Activated naive CD8-positive, alpha-beta T cell treated with anti-CD3 and anti-CD28 coated beads for 36 hours (primary cell): ENCODE measurements at regions not wholly inside any gene's neighbourhood (a gene's known extent, or its start where the extent isn't known, plus 50 kb on each side); places are given as distances from the start of the nearest gene placed in this dataset.
"Not testable (repeated sequence)": the region's sequence is repeated elsewhere in the genome, so short reads cannot be mapped to it uniquely, and the experiment has no call there.

Experiments used
- DNase-seq: peaks from one replicate; pipeline ENCODE4 v3.0.0; 2021
- H3K27ac Mint-ChIP-seq: one replicate; pipeline ENCODE4 v1.8.0; 2022; ENCODE audit warnings: mild to moderate bottlenecking, moderate library complexity, mixed read lengths
- H3K27me3 Mint-ChIP-seq: one replicate; pipeline ENCODE4 v1.8.0; 2022; ENCODE audit warnings: mild to moderate bottlenecking, mixed read lengths
- H3K36me3 Mint-ChIP-seq: one replicate; pipeline ENCODE4 v1.8.0; 2021; ENCODE audit warnings: mild to moderate bottlenecking, mixed read lengths
- H3K4me1 Mint-ChIP-seq: one replicate; pipeline ENCODE4 v1.8.0; 2021; ENCODE audit warnings: mixed read lengths
- H3K4me3 Mint-ChIP-seq: one replicate; pipeline ENCODE4 v1.8.0; 2022; ENCODE audit warnings: mild to moderate bottlenecking, moderate library complexity, mixed read lengths
- H3K9me3 Mint-ChIP-seq: one replicate; pipeline ENCODE4 v1.8.0; 2022; ENCODE audit warnings: mixed read lengths

DNA sequence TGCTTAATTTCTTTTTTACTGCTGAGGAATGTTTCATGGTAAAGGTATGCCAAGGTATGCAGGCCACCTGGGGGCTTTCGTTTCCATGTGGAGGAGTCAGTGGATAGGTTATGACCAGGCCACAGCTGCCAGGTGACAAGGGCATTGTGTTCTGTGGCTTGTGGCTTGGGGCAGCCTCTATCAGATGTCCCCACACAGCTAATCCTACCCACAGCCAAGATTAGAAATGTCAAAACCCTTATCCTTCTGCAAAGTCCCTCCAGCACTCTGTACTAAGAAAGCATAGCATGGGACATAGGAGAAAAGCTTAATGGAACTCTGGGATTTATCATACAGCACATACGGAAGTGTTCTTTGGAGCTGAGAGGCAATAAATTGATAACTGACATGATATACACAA lies 171.2 kb upstream of the S1PR3 start:
- H3K27me3 Mint-ChIP-seq, result peaks cover 45% of the 10 kb centered on the region
- no peak for DNase-seq
- peaks cover 2% of the 10 kb centered on the region for H3K4me1 Mint-ChIP-seq
- H3K27ac Mint-ChIP-seq, result no peak overlapping the region
- H3K9me3 Mint-ChIP-seq, result no peaks in the 10 kb centered on the region
- no peak overlapping the region for H3K4me3 Mint-ChIP-seq
- H3K36me3 Mint-ChIP-seq, result no peaks in the 10 kb centered on the region

- Mint-ChIP-seq H3K27ac (no peak overlapping the region), H3K27me3 (peaks cover 49% of the 10 kb centered on the region), H3K4me3 (no peak overlapping the region), H3K9me3 (no peaks in the 10 kb centered on the region), H3K4me1 (peaks cover 2% of the 10 kb centered on the region), H3K36me3 (no peaks in the 10 kb centered on the region)
- no peak for DNase-seq
Observed at GRCh38 chr9:88821033-88821745, 170.1 kb upstream of the S1PR3 start.

GRCh38 chr9:88821746-88822106 lies 169.5 kb upstream of the S1PR3 start:
- Mint-ChIP-seq H3K9me3 (no peaks in the 10 kb centered on the region), H3K4me1 (peaks cover 2% of the 10 kb centered on the region), H3K4me3 (no peak overlapping the region), H3K27ac (no peak overlapping the region), H3K36me3 (no peaks in the 10 kb centered on the region), H3K27me3 (peaks cover 52% of the 10 kb centered on the region)
- DNase-seq, result no peak

DNA sequence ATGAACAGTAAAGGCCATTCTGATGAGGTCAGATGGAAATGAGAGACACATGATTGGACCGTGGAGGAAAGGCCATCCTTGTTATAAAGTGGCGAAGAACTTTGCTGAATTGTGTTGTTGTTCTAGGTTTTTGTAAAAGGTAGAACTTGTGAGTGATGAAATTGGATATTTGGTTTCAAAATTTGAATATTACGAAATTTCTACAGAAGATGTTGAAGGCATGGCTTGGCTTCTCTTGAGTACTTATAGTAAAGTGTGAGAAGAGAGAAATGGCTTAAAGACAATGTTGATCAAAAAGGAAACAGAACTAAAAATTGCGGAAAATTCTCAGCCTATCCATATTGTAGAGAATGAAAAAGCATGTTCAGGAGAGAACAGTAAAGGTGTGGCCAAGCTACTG lies 166.6 kb upstream of the S1PR3 start:
- Mint-ChIP-seq H3K27me3 (peaks cover 76% of the 10 kb centered on the region), H3K27ac (no peak overlapping the region), H3K4me3 (no peak overlapping the region), H3K4me1 (no peaks in the 10 kb centered on the region), H3K36me3 (no peaks in the 10 kb centered on the region), H3K9me3 (no peaks in the 10 kb centered on the region)
- no peak for DNase-seq

DNA sequence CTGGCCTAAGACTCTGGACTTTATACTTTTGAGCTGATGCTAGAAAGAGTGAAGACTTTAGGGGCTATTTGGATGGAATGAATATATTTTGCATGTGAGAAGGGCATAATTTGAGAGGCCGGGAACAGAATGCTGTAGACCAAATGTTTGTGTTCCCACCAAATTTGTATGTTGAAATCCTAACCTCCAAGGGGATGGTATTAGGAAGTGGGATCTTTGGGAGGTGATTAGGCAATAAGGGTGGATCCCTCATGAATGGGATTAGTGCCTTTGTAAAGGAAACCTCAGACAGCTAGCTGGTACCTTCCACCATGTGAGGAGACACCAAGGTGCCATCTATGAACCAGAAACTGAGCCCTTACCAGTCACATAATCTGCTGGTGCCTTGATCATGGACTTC lies 165.1 kb upstream of the S1PR3 start:
- H3K27me3 Mint-ChIP-seq, result peaks cover 91% of the 10 kb centered on the region

GRCh38 chr9:88826771-88827181 lies 164.5 kb upstream of the S1PR3 start:
- no peaks in the 10 kb centered on the region for H3K4me1 Mint-ChIP-seq
- H3K27ac Mint-ChIP-seq, result no peak overlapping the region
- no peak overlapping the region for H3K4me3 Mint-ChIP-seq
- DNase-seq, result no peak
- H3K9me3 Mint-ChIP-seq, result no peaks in the 10 kb centered on the region
- H3K27me3 Mint-ChIP-seq, result peaks cover 92% of the 10 kb centered on the region
- no peaks in the 10 kb centered on the region for H3K36me3 Mint-ChIP-seq

More for the DNA sequence above, 165.1 kb upstream of the S1PR3 start:
- Mint-ChIP-seq H3K9me3 (no peaks in the 10 kb centered on the region), H3K27ac (no peak overlapping the region), H3K36me3 (no peaks in the 10 kb centered on the region), H3K4me3 (no peak overlapping the region), H3K4me1 (no peaks in the 10 kb centered on the region)
- no peak for DNase-seq

- H3K4me3 Mint-ChIP-seq, result no peak overlapping the region
- no peaks in the 10 kb centered on the region for H3K9me3 Mint-ChIP-seq
- no peak overlapping the region for H3K27ac Mint-ChIP-seq
- H3K4me1 Mint-ChIP-seq, result peaks cover 2% of the 10 kb centered on the region
- no peak for DNase-seq
- peaks cover 98% of the 10 kb centered on the region for H3K27me3 Mint-ChIP-seq
- no peaks in the 10 kb centered on the region for H3K36me3 Mint-ChIP-seq
Observed at GRCh38 chr9:88828018-88828417, 163.2 kb upstream of the S1PR3 start.

DNA sequence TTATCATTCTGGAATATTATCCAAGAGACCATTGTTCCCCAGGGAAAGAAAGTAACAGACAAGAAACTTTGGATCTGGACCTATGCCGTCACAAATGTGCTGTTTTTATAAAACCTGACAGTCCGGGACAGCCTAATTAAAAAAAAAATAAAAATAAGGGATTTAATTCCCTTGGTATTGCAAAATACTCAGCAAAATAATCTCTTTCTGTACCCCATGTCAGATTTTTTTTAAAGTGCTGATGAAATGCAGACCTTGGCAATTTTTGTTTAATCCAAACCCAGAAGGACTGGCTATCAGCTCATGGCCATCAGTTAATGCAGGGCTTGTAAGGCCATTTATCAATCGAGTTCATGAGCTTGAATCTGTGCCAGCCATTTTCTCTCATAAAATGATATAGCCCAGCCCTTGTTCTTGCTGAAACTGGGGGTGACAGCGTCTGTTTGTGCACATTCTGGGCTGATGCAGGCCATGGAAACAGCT lies 162.7 kb upstream of the S1PR3 start:
- Mint-ChIP-seq H3K36me3 (no peaks in the 10 kb centered on the region), H3K27ac (no peak overlapping the region), H3K9me3 (no peaks in the 10 kb centered on the region), H3K4me3 (no peak overlapping the region), H3K27me3 (peaks cover 98% of the 10 kb centered on the region), H3K4me1 (peaks cover 2% of the 10 kb centered on the region)
- DNase-seq, result no peak

GRCh38 chr9:88829276-88829675 lies 162.0 kb upstream of the S1PR3 start:
- peak; percentile 15 for DNase-seq
- Mint-ChIP-seq H3K4me3 (no peak overlapping the region), H3K27ac (no peak overlapping the region), H3K27me3 (peaks cover 98% of the 10 kb centered on the region), H3K4me1 (peaks cover 2% of the 10 kb centered on the region), H3K9me3 (no peaks in the 10 kb centered on the region), H3K36me3 (no peaks in the 10 kb centered on the region)

GRCh38 chr9:88831713-88832407 lies 159.4 kb upstream of the S1PR3 start:
- H3K4me3 Mint-ChIP-seq, result no peak overlapping the region
- H3K27ac Mint-ChIP-seq, result no peak overlapping the region
- H3K27me3 Mint-ChIP-seq, result peaks cover 95% of the 10 kb centered on the region
- H3K36me3 Mint-ChIP-seq, result no peaks in the 10 kb centered on the region
- peaks cover 18% of the 10 kb centered on the region for H3K4me1 Mint-ChIP-seq
- no peak for DNase-seq
- no peaks in the 10 kb centered on the region for H3K9me3 Mint-ChIP-seq

- Mint-ChIP-seq H3K27ac (no peak overlapping the region), H3K4me3 (no peak overlapping the region), H3K9me3 (no peaks in the 10 kb centered on the region), H3K27me3 (peaks cover 95% of the 10 kb centered on the region), H3K4me1 (peaks cover 18% of the 10 kb centered on the region), H3K36me3 (no peaks in the 10 kb centered on the region)
- no peak for DNase-seq
Observed at GRCh38 chr9:88833946-88834345, 157.3 kb upstream of the S1PR3 start.

DNA sequence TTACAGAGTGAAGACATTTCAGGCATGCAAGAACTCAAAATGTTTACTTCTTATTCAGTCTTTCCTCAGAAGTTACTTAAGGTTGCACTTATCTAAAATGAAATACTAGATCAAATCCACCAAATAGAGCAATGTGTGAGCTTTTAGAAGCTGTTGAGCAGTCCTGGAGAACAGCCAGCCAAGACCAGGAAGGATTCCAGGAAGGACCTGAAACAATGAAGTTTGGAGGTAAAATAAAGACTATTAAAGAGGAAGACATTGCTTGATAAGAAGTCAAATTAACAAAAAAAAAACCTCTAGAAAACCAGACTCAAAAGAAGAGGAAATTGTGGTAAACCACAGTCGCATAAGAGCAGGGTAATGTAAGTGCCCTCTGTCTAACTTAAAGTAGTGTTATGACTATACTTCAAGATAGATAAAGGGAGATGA lies 156.2 kb upstream of the S1PR3 start:
- H3K4me1 Mint-ChIP-seq, result peaks cover 18% of the 10 kb centered on the region
- no peaks in the 10 kb centered on the region for H3K36me3 Mint-ChIP-seq
- no peak for DNase-seq
- peak overlapping the region; percentile 56 for H3K27ac Mint-ChIP-seq
- no peak overlapping the region for H3K4me3 Mint-ChIP-seq
- peaks cover 96% of the 10 kb centered on the region for H3K27me3 Mint-ChIP-seq
- H3K9me3 Mint-ChIP-seq, result no peaks in the 10 kb centered on the region

GRCh38 chr9:88835772-88836171 lies 155.5 kb upstream of the S1PR3 start:
- Mint-ChIP-seq H3K36me3 (no peaks in the 10 kb centered on the region), H3K27ac (no peak overlapping the region), H3K4me3 (no peak overlapping the region), H3K9me3 (no peaks in the 10 kb centered on the region), H3K27me3 (peaks cover 95% of the 10 kb centered on the region), H3K4me1 (peaks cover 18% of the 10 kb centered on the region)
- no peak for DNase-seq

- Mint-ChIP-seq H3K4me1 (peaks cover 15% of the 10 kb centered on the region), H3K36me3 (no peaks in the 10 kb centered on the region), H3K4me3 (no peak overlapping the region), H3K27ac (no peak overlapping the region), H3K9me3 (no peaks in the 10 kb centered on the region), H3K27me3 (peaks cover 92% of the 10 kb centered on the region)
- no peak for DNase-seq
Observed at GRCh38 chr9:88837731-88838130, 153.5 kb upstream of the S1PR3 start.

- H3K27ac Mint-ChIP-seq, H3K4me3 Mint-ChIP-seq, DNase-seq, H3K36me3 Mint-ChIP-seq, H3K4me1 Mint-ChIP-seq: not testable (repeated sequence)
- Mint-ChIP-seq H3K9me3 (peaks cover 11% of the 10 kb centered on the region), H3K27me3 (peaks cover 50% of the 10 kb centered on the region)
Observed at GRCh38 chr9:88849878-88850277, 141.4 kb upstream of the S1PR3 start.

- Mint-ChIP-seq H3K27me3 (peaks cover 64% of the 10 kb centered on the region), H3K36me3 (peaks cover 3% of the 10 kb centered on the region), H3K4me1 (no peaks in the 10 kb centered on the region)
Observed at GRCh38 chr9:88852794-88853193, 138.5 kb upstream of the S1PR3 start.

More at GRCh38 chr9:88852794-88853193, 138.5 kb upstream of the S1PR3 start:
- H3K27ac Mint-ChIP-seq, result no peak overlapping the region
- peaks cover 18% of the 10 kb centered on the region for H3K9me3 Mint-ChIP-seq
- no peak for DNase-seq
- H3K4me3 Mint-ChIP-seq, result no peak overlapping the region
